Ascending aorta (tissue), 2 donors: ENCODE measurements at regions not wholly inside any gene's neighbourhood (a gene's known extent, or its start where the extent isn't known, plus 50 kb on each side); places are given as distances from the start of the nearest gene placed in this dataset.

Source experiments
- DNase-seq, 2 donors: peaks; one replicate each; pipeline ENCODE4 v3.0.0-alpha.2; 2019; ENCODE audit warnings: low spot score in 2 of 2
- H3K27ac ChIP-seq, 2 donors: fragments of 200-600 bp; sonication (generic); one replicate each; pipeline ENCODE4 v1.5.1; 2016 to 2017; ENCODE audit warnings: mild to moderate bottlenecking in 1 of 2
- H3K27me3 ChIP-seq: fragments of 200-600 bp; sonication (generic); one replicate; pipeline ENCODE4 v1.5.1; 2017
- H3K36me3 ChIP-seq, 2 donors: fragments of 200-600 bp; sonication (generic); one replicate each; pipeline ENCODE4 v1.5.1; 2016
- H3K4me1 ChIP-seq, 2 donors: fragments of 200-600 bp; sonication (generic); one replicate each; pipeline ENCODE4 v1.5.1; 2016 to 2017; ENCODE audit warnings: mild to moderate bottlenecking in 1 of 2
- H3K4me3 ChIP-seq, 2 donors: fragments of 200-600 bp; sonication (generic); one replicate each; pipeline ENCODE4 v1.5.1; 2016 to 2017; ENCODE audit warnings: mild to moderate bottlenecking in 1 of 2
- H3K9me3 ChIP-seq, 2 donors: fragments of 200-600 bp; sonication (generic); one replicate each; pipeline ENCODE4 v1.5.1; 2016
- intact Hi-C: fragments of 100-400 bp; cut with DNase I; formaldehyde crosslinking; loops from one replicate; pipeline ENCODE4 v1.15.1; 2023
- TF ChIP-seq, protein P1 (sequence below), 3 experiments: fragments of 200-600 bp in 2 of 3; fragments of 450-650 bp in 1 of 3; sonication (generic) in 2 of 3; IDR thresholded peaks; one replicate each; pipeline ENCODE4 v1.5.1; 2016 to 2019; ENCODE audit warnings: antibody characterized with exemption in 3 of 3, mild to moderate bottlenecking in 1 of 3, moderate library complexity in 1 of 3

- Histone ChIP-seq H3K36me3 (no peaks in the 10 kb centered on the region), H3K4me1 (no peaks in the 10 kb centered on the region), H3K9me3 (no peaks in the 10 kb centered on the region), H3K4me3 (no peak overlapping the region), H3K27ac (no peak overlapping the region), H3K27me3 (no peaks in the 10 kb centered on the region)
- intact Hi-C loops: no loop called here
- TF ChIP-seq, protein P1, sequence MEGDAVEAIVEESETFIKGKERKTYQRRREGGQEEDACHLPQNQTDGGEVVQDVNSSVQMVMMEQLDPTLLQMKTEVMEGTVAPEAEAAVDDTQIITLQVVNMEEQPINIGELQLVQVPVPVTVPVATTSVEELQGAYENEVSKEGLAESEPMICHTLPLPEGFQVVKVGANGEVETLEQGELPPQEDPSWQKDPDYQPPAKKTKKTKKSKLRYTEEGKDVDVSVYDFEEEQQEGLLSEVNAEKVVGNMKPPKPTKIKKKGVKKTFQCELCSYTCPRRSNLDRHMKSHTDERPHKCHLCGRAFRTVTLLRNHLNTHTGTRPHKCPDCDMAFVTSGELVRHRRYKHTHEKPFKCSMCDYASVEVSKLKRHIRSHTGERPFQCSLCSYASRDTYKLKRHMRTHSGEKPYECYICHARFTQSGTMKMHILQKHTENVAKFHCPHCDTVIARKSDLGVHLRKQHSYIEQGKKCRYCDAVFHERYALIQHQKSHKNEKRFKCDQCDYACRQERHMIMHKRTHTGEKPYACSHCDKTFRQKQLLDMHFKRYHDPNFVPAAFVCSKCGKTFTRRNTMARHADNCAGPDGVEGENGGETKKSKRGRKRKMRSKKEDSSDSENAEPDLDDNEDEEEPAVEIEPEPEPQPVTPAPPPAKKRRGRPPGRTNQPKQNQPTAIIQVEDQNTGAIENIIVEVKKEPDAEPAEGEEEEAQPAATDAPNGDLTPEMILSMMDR (IDR thresholded peaks at IDR 0.05): no peak
- DNase-seq: no peak
Observed at GRCh38 chr18:60024857-60025256, 125.1 kb downstream of the PMAIP1 start.

DNA sequence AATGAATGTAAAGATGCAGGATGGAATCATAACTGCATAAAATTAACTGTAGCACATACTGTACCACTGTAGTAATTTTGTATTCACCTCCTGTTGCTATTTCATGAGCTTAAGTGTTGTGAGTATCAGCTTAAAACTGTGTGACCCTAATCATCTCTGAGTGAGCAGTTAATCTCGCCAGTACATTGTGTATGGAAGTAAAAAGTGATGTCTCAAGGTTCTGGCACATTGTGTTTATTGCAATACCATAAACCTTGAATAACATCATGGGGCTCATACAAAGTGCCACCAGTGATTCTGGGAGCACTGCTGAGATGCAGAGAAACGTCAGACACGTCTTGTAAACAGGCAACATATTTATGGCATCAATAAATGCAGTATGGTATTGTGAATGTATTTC, 124.5 kb downstream of the PMAIP1 start:
- Histone ChIP-seq H3K4me3 (no peak overlapping the region), H3K9me3 (no peaks in the 10 kb centered on the region), H3K4me1 (no peaks in the 10 kb centered on the region), H3K27ac (no peak overlapping the region), H3K27me3 (no peaks in the 10 kb centered on the region), H3K36me3 (no peaks in the 10 kb centered on the region)
- intact Hi-C loops: no loop called here
- TF ChIP-seq, protein P1 (IDR thresholded peaks at IDR 0.05): no peak
- DNase-seq: no peak

- TF ChIP-seq, protein P1 (IDR thresholded peaks at IDR 0.05): no peak
- Histone ChIP-seq H3K27ac (no peak overlapping the region), H3K4me3 (no peak overlapping the region), H3K4me1 (no peaks in the 10 kb centered on the region), H3K36me3 (no peaks in the 10 kb centered on the region), H3K9me3 (no peaks in the 10 kb centered on the region), H3K27me3 (no peaks in the 10 kb centered on the region)
- intact Hi-C loops: no loop called here
- no peak for DNase-seq
Observed at GRCh38 chr18:60022671-60023276, 123.0 kb downstream of the PMAIP1 start.

GRCh38 chr18:60021556-60021955, 121.8 kb downstream of the PMAIP1 start:
- Histone ChIP-seq H3K36me3 (no peaks in the 10 kb centered on the region), H3K4me3 (no peak overlapping the region), H3K27me3 (no peaks in the 10 kb centered on the region), H3K9me3 (no peaks in the 10 kb centered on the region), H3K4me1 (no peaks in the 10 kb centered on the region), H3K27ac (no peak overlapping the region)
- intact Hi-C loops: no loop called here
- no peak for DNase-seq
- TF ChIP-seq, protein P1 (IDR thresholded peaks at IDR 0.05): no peak

- DNase-seq: no peak
- Histone ChIP-seq H3K36me3 (no peaks in the 10 kb centered on the region), H3K27ac (no peak overlapping the region), H3K27me3 (no peaks in the 10 kb centered on the region), H3K4me3 (no peak overlapping the region), H3K9me3 (no peaks in the 10 kb centered on the region), H3K4me1 (no peaks in the 10 kb centered on the region)
- intact Hi-C loops: no loop called here
- TF ChIP-seq, protein P1 (IDR thresholded peaks at IDR 0.05): no peak
Observed at GRCh38 chr18:60020107-60020925, 120.5 kb downstream of the PMAIP1 start.
